K562 (cell line): ENCODE measurements at regions not wholly inside any gene's neighbourhood (a gene's known extent, or its start where the extent isn't known, plus 50 kb on each side); places are given as distances from the start of the nearest gene placed in this dataset.

ENCODE experiments used
- ATAC-seq: fragments of 200-7000 bp; cut with Tn5 transposase; 3 replicates; pipeline ENCODE4 v1.9.1; 2020; ENCODE audit warnings: moderate library complexity
- BruUV-seq: library from RNA; stranded (reverse); fragments of 400-500 nt; replicated peaks from 2 replicates; lab custom pipeline; 2021; lab: Mats Ljungman, UMichigan
- CTCF ChIA-PET: fragments of 300-600 bp; formaldehyde crosslinking; extraction: SDS; loops from one replicate; lab custom pipeline; 2021; ENCODE audit warnings: low intra/inter-chr PET ratio; lab: Yijun Ruan, JAX
- POLR2A ChIA-PET: fragments of 300-600, 350-650 bp; sonication (Branson Sonifier 250); formaldehyde crosslinking; extraction: SDS; loops from one replicate; lab custom pipeline; 2021; ENCODE audit warnings: antibody characterized with exemption, inconsistent platforms; lab: Yijun Ruan, JAX
- DNase-seq, 4 experiments: peaks; one replicate each; pipeline versions ENCODE4 v3.0.0 to v3.0.0-alpha.2; 2011 to 2018; ENCODE audit warnings: low spot score in 3 of 4, mixed read lengths in 3 of 4; ENCODE audit errors: extremely low read depth in 1 of 4
- FAIRE-seq: peaks from 2 replicates; lab custom pipeline; 2011; peaks lifted over from hg19 to GRCh38; lab: Jason Lieb, UNC
- H2AFZ ChIP-seq: 2 replicates; pipeline ENCODE4 v1.6.0; 2011; ENCODE audit warnings: low read depth, low read length, control low read depth, inconsistent platforms
- H3K27ac ChIP-seq: fragments of 200-600 bp; 3 replicates; pipeline ENCODE4 v1.8.0; 2011; ENCODE audit warnings: low read depth, mild to moderate bottlenecking, control low read depth, inconsistent platforms, low read length, moderate library complexity, mixed read lengths; ENCODE audit errors: extremely low read depth
- H3K27me3 ChIP-seq, 2 experiments: fragments of 300-600 bp in 1 of 2; 2 replicates in 1 of 2; 3 replicates in 1 of 2; pipeline versions ENCODE4 v1.6.0 to v1.8.0; 2011; ENCODE audit warnings: inconsistent platforms in 2 of 2, low read length in 2 of 2, mild to moderate bottlenecking in 1 of 2, mixed read lengths in 1 of 2, moderate library complexity in 1 of 2; ENCODE audit not compliant: control insufficient read depth in 2 of 2, insufficient read depth in 2 of 2
- H3K36me3 ChIP-seq: fragments of 300-600 bp; 3 replicates; pipeline ENCODE4 v1.8.0; 2011; ENCODE audit warnings: mild to moderate bottlenecking, low read length, inconsistent platforms; ENCODE audit not compliant: control insufficient read depth, insufficient read depth
- H3K4me1 ChIP-seq, 2 experiments: fragments of 200-600 bp in 1 of 2; replicated peaks in 1 of 2; 2 replicates in 1 of 2; 3 replicates in 1 of 2; pipeline versions ENCODE4 v1.5.1 to v1.8.0; 2011; ENCODE audit warnings: inconsistent platforms in 2 of 2, low read length in 2 of 2, mild to moderate bottlenecking in 1 of 2, mixed read lengths in 1 of 2, moderate library complexity in 1 of 2; ENCODE audit not compliant: control insufficient read depth in 2 of 2, insufficient read depth in 2 of 2
- H3K4me2 ChIP-seq: 2 replicates; pipeline ENCODE4 v1.6.1; 2011; ENCODE audit warnings: low read length, control low read depth, inconsistent platforms, mixed read lengths; ENCODE audit not compliant: insufficient read depth
- H3K4me3 ChIP-seq: fragments of 200-600 bp; sonication (generic), shearing (Covaris generic); 2 replicates; pipeline ENCODE4 v1.5.1; 2016; ENCODE audit warnings: control low read depth, inconsistent platforms
- H3K79me2 ChIP-seq: fragments of 200-600 bp; 3 replicates; pipeline ENCODE4 v1.8.0; 2011; ENCODE audit warnings: low read length, inconsistent platforms; ENCODE audit not compliant: control insufficient read depth, insufficient read depth
- H3K9ac ChIP-seq, 2 experiments: 2 replicates each; pipeline versions ENCODE4 v1.6.0 to v1.6.1; 2011; ENCODE audit warnings: low read depth in 2 of 2, low read length in 2 of 2, control low read depth in 1 of 2, inconsistent platforms in 1 of 2, mild to moderate bottlenecking in 1 of 2, mixed read lengths in 1 of 2; ENCODE audit not compliant: insufficient read depth in 1 of 2
- H3K9me1 ChIP-seq: one replicate; pipeline ENCODE4 v1.6.0; 2011; ENCODE audit warnings: inconsistent platforms, mild to moderate bottlenecking, low read length, moderate library complexity; ENCODE audit not compliant: control insufficient read depth, insufficient read depth
- H3K9me3 ChIP-seq: replicated peaks from 2 replicates; pipeline ENCODE4 v1.5.1; 2011; ENCODE audit warnings: low read depth, low read length, inconsistent platforms; ENCODE audit not compliant: control insufficient read depth, insufficient read depth
- H4K20me1 ChIP-seq: replicated peaks from 2 replicates; pipeline ENCODE4 v1.6.1; 2011; ENCODE audit warnings: low read length, inconsistent platforms, mixed read lengths; ENCODE audit not compliant: control insufficient read depth, insufficient read depth
- ETV1 ChIP-seq: fragments of 450-650 bp; conservative IDR thresholded peaks from 2 replicates; pipeline ENCODE4 v1.6.1; 2016; ENCODE audit warnings: missing genetic modification characterization, control low read depth, low read depth, missing compliant biosample characterization
- FOXK1 ChIP-seq: sonication (generic); formaldehyde crosslinking; IDR thresholded peaks from 2 replicates; pipeline ENCODE4 v1.8.0; 2022; ENCODE audit warnings: missing genetic modification reagents, mild to moderate bottlenecking, borderline replicate concordance
- HOMEZ ChIP-seq: fragments of 250-450 bp; sonication (Bioruptor Pico); IDR thresholded peaks from 2 replicates; pipeline ENCODE4 v1.4.0; 2020; ENCODE audit warnings: mild to moderate bottlenecking, moderate library complexity
- MEF2D ChIP-seq: conservative IDR thresholded peaks from 2 replicates; pipeline ENCODE4 v1.6.1; 2016; ENCODE audit warnings: low read depth, missing genetic modification characterization, missing compliant biosample characterization
- NR2C1 ChIP-seq, 2 experiments: fragments of 450-650 bp; IDR thresholded peaks; 2 replicates each; pipeline ENCODE4 v1.6.1; 2017; ENCODE audit warnings: mild to moderate bottlenecking in 2 of 2, antibody characterized with exemption in 1 of 2, inconsistent platforms in 1 of 2, missing compliant biosample characterization in 1 of 2, missing genetic modification characterization in 1 of 2
- POU5F1 ChIP-seq: fragments of 150-350 bp; IDR thresholded peaks from 2 replicates; pipeline ENCODE4 v1.6.1; 2014; ENCODE audit warnings: borderline replicate concordance, low read length, low read depth, mild to moderate bottlenecking; ENCODE audit not compliant: partially characterized antibody
- ZFP36 ChIP-seq: fragments of 150-350 bp; IDR thresholded peaks from 2 replicates; pipeline ENCODE4 v1.6.1; 2018; ENCODE audit warnings: low read length, low read depth; ENCODE audit not compliant: partially characterized antibody
- ZNF518B ChIP-seq: fragments of 250-450 bp; sonication (Bioruptor Pico); IDR thresholded peaks from 2 replicates; pipeline ENCODE4 v1.5.0; 2021; ENCODE audit warnings: mild to moderate bottlenecking, moderate library complexity
- WGBS: fragments of 100-300 bp; shearing (Covaris generic); methylation state at CpG from one replicate; pipeline ENCODE4 v1.1.6; 2016; ENCODE audit warnings: low coverage, mixed read lengths; ENCODE audit not compliant: insufficient coverage; ENCODE audit errors: missing lambda C conversion rate; 5-methylcytosine and 5-hydroxymethylcytosine counted together
- in situ Hi-C: fragments of 300-500 bp; cut with MboI; formaldehyde crosslinking; loops from 4 replicates; pipeline ENCODE4 v1.15.0; 2018; ENCODE audit warnings: inconsistent platforms, mixed read lengths
- intact Hi-C: fragments of 100-400 bp; cut with micrococcal nuclease; formaldehyde crosslinking; loops from 2 replicates; pipeline ENCODE4 v1.14.2; 2022

GRCh38 chr12:126761420-126761819 lies 1505.5 kb upstream of the TMEM132C start (continued):
- TF ChIP-seq HOMEZ, result no peak
- TF ChIP-seq, all 486 proteins: peak for 0

GRCh38 chr12:126762150-126762549 lies 1504.8 kb upstream of the TMEM132C start:
- POLR2A ChIA-PET, result no interaction called here
- BruUV-seq, result no TSS peak
- H3K36me3 ChIP-seq, result no peaks in the 10 kb centered on the region

GRCh38 chr12:126763359-126763758 lies 1503.6 kb upstream of the TMEM132C start:
- DNase-seq (no peak), FAIRE-seq (no peak), ATAC-seq (no peak)
- ChIA-PET CTCF (no interaction called here), POLR2A (no interaction called here)
- in situ Hi-C loops, result no loop called here
- WGBS, result 0% methylated on average over 2 of the region's 2 CpGs
- no peak overlapping the region for H3K4me2 ChIP-seq
- H3K4me1 ChIP-seq, result no peaks in the 10 kb centered on the region
- H3K27me3 ChIP-seq, result no peaks in the 10 kb centered on the region
- no peaks in the 10 kb centered on the region for H3K79me2 ChIP-seq
- no peaks in the 10 kb centered on the region for H3K36me3 ChIP-seq
- H3K4me3 ChIP-seq, result no peak overlapping the region
- H3K9ac ChIP-seq, result no peak overlapping the region
- no TSS peak for BruUV-seq
- no peaks in the 10 kb centered on the region for H3K9me3 ChIP-seq
- H2AFZ ChIP-seq, result no peak overlapping the region
- no peak overlapping the region for H3K27ac ChIP-seq
- intact Hi-C loops, result no loop called here
- no peaks in the 10 kb centered on the region for H3K9me1 ChIP-seq
- no peaks in the 10 kb centered on the region for H4K20me1 ChIP-seq
- no peak for TF ChIP-seq ZFP36
- no peak for TF ChIP-seq MEF2D (tag)
- no peak for TF ChIP-seq POU5F1
- no peak for TF ChIP-seq ZNF518B (CRISPR knock-in tag)
- TF ChIP-seq FOXK1, result no peak

More at GRCh38 chr12:126762150-126762549, 1504.8 kb upstream of the TMEM132C start:
- ATAC-seq (no peak), FAIRE-seq (no peak), DNase-seq (no peak)
- WGBS, result 7% methylated on average over 4 of the region's 4 CpGs
- intact Hi-C loops (no loop called here), in situ Hi-C loops (no loop called here)
- H3K9ac ChIP-seq, result no peak overlapping the region
- CTCF ChIA-PET, result no interaction called here
- H3K27me3 ChIP-seq, result no peaks in the 10 kb centered on the region
- H3K9me1 ChIP-seq, result no peaks in the 10 kb centered on the region
- H3K9me3 ChIP-seq, result no peaks in the 10 kb centered on the region
- no peaks in the 10 kb centered on the region for H3K79me2 ChIP-seq
- H2AFZ ChIP-seq, result no peak overlapping the region
- no peak overlapping the region for H3K27ac ChIP-seq
- no peaks in the 10 kb centered on the region for H4K20me1 ChIP-seq
- H3K4me2 ChIP-seq, result no peak overlapping the region
- H3K4me1 ChIP-seq, result no peaks in the 10 kb centered on the region
- no peak overlapping the region for H3K4me3 ChIP-seq
- TF ChIP-seq ETV1 (tag) (no peak), NR2C1 (IDR thresholded peaks at IDR 0.05) (no peak), NR2C1 (tag; IDR thresholded peaks at IDR 0.05) (peak; percentile 74)
